HCT116 (cell line): ENCODE measurements at regions not wholly inside any gene's neighbourhood (a gene's known extent, or its start where the extent isn't known, plus 50 kb on each side); places are given as distances from the start of the nearest gene placed in this dataset.

Experiments used
- ATAC-seq: fragments of 200-7000 bp; cut with Tn5 transposase; 2 replicates; pipeline ENCODE4 v1.9.1; 2020; ENCODE audit warnings: mild to moderate bottlenecking, moderate library complexity
- BruUV-seq: library from RNA; stranded (reverse); fragments of 400-500 nt; replicated peaks from 2 replicates; lab custom pipeline; 2021; lab: Mats Ljungman, UMichigan
- CTCF ChIA-PET: fragments of 300-600 bp; sonication (Branson Sonifier 250); formaldehyde crosslinking; loops from one replicate; lab custom pipeline; 2021; ENCODE audit warnings: antibody characterized with exemption; lab: Charles Lee
- POLR2A ChIA-PET: fragments of 300-600, 350-600 bp; sonication (Branson Sonifier 250); formaldehyde crosslinking; loops from one replicate; lab custom pipeline; 2021; ENCODE audit warnings: antibody characterized with exemption; lab: Charles Lee
- RAD21 ChIA-PET, 2 experiments: fragments of 300-600 bp; sonication (Branson Sonifier 250); formaldehyde crosslinking; loops; one replicate each; lab custom pipeline; 2023; ENCODE audit warnings: low total read pairs in 2 of 2; ENCODE audit not compliant: uncharacterized antibody in 2 of 2, unreplicated experiment in 2 of 2, low non-redundant PET in 1 of 2; lab: Charles Lee
- DNase-seq: peaks from one replicate; pipeline ENCODE4 v3.0.0-alpha.2; 2010; ENCODE audit warnings: low read depth, low spot score
- H2AFZ ChIP-seq: fragments of 200-600 bp; shearing (Covaris generic), sonication (generic); 2 replicates; pipeline ENCODE4 v1.6.1; 2017; ENCODE audit warnings: low read depth, mixed run types, mixed read lengths, antibody characterized with exemption, low read length; ENCODE audit not compliant: poor library complexity, severe bottlenecking
- H3K27ac ChIP-seq: 2 replicates; pipeline ENCODE4 v1.5.1; 2012; ENCODE audit warnings: low read depth, low read length
- H3K27me3 ChIP-seq: fragments of 200-600 bp; sonication (generic); 2 replicates; pipeline ENCODE4 v1.6.1; 2016; ENCODE audit warnings: mixed run types, low read length, mixed read lengths; ENCODE audit not compliant: insufficient read depth
- H3K36me3 ChIP-seq, 2 experiments: fragments of 200-500 bp in 1 of 2; fragments of 200-600 bp in 1 of 2; sonication (Bioruptor generic) in 1 of 2; sonication (generic) in 1 of 2; 2 replicates each; pipeline versions ENCODE4 v1.5.1 to v1.6.1; 2014 to 2016; ENCODE audit warnings: low read length in 2 of 2, inconsistent platforms in 1 of 2, mixed read lengths in 1 of 2, mixed run types in 1 of 2; ENCODE audit not compliant: insufficient read depth in 2 of 2, control insufficient read depth in 1 of 2
- H3K4me1 ChIP-seq, 2 experiments: fragments of 200-600 bp in 1 of 2; sonication (generic) in 1 of 2; 2 replicates each; pipeline versions ENCODE4 v1.5.1 to v1.6.1; 2012 to 2017; ENCODE audit warnings: low read length in 2 of 2, inconsistent platforms in 1 of 2, mild to moderate bottlenecking in 1 of 2, mixed read lengths in 1 of 2, mixed run types in 1 of 2, moderate library complexity in 1 of 2; ENCODE audit not compliant: insufficient read depth in 2 of 2, control insufficient read depth in 1 of 2
- H3K4me2 ChIP-seq: fragments of 200-600 bp; sonication (generic); 2 replicates; pipeline ENCODE4 v1.6.1; 2017; ENCODE audit warnings: mixed run types, low read length, mixed read lengths
- H3K4me3 ChIP-seq, 2 experiments: fragments of 200-600 bp in 1 of 2; sonication (generic) in 1 of 2; replicated peaks in 1 of 2; 2 replicates each; pipeline ENCODE4 v1.5.1; 2011 to 2016; ENCODE audit warnings: low read length in 2 of 2, control low read depth in 1 of 2, low read depth in 1 of 2, mild to moderate bottlenecking in 1 of 2, mixed read lengths in 1 of 2, mixed run types in 1 of 2
- H3K79me2 ChIP-seq: fragments of 200-600 bp; sonication (generic); 2 replicates; pipeline ENCODE4 v1.6.1; 2017; ENCODE audit warnings: mild to moderate bottlenecking, mixed run types, low read length, moderate library complexity, mixed read lengths; ENCODE audit not compliant: insufficient read depth
- H3K9ac ChIP-seq: fragments of 200-600 bp; sonication (generic); 2 replicates; pipeline ENCODE4 v1.6.1; 2016; ENCODE audit warnings: low read length, mixed read lengths
- H3K9me2 ChIP-seq: fragments of 200-600 bp; sonication (generic), shearing (Covaris generic); 2 replicates; pipeline ENCODE4 v1.6.1; 2017; ENCODE audit warnings: mixed run types, mild to moderate bottlenecking, moderate library complexity; ENCODE audit not compliant: insufficient read depth
- H3K9me3 ChIP-seq, 2 experiments: fragments of 200-500 bp in 1 of 2; fragments of 200-600 bp in 1 of 2; sonication (Bioruptor generic) in 1 of 2; sonication (generic) in 1 of 2; 2 replicates each; pipeline ENCODE4 v1.6.1; 2014 to 2017; ENCODE audit warnings: low read length in 2 of 2, mixed read lengths in 2 of 2, inconsistent platforms in 1 of 2, low read depth in 1 of 2, mild to moderate bottlenecking in 1 of 2, mixed run types in 1 of 2, moderate library complexity in 1 of 2; ENCODE audit not compliant: control insufficient read depth in 1 of 2, insufficient read depth in 1 of 2
- H4K20me1 ChIP-seq: fragments of 200-600 bp; sonication (generic), shearing (Covaris generic); 2 replicates; pipeline ENCODE4 v1.6.1; 2017; ENCODE audit warnings: mixed run types, mild to moderate bottlenecking, moderate library complexity; ENCODE audit not compliant: insufficient read depth
- CTCF ChIP-seq, 3 experiments: fragments of 200-600 bp in 1 of 3; sonication (generic) in 1 of 3; IDR thresholded peaks in 2 of 3; conservative IDR thresholded peaks in 1 of 3; 2 replicates each; pipeline ENCODE4 v1.5.1; 2012 to 2017; ENCODE audit warnings: low read depth in 2 of 3, low read length in 2 of 3, antibody characterized with exemption in 1 of 3, borderline replicate concordance in 1 of 3, control low read depth in 1 of 3, mild to moderate bottlenecking in 1 of 3, mixed read lengths in 1 of 3, mixed run types in 1 of 3, moderate library complexity in 1 of 3; ENCODE audit not compliant: insufficient read depth in 1 of 3
- EGR1 ChIP-seq: IDR thresholded peaks from 2 replicates; pipeline ENCODE4 v1.6.1; 2012; ENCODE audit warnings: low read depth
- ELF1 ChIP-seq: IDR thresholded peaks from 2 replicates; pipeline ENCODE4 v1.6.1; 2012; ENCODE audit warnings: low read depth, borderline replicate concordance
- EZH2 ChIP-seq: fragments of 200-600 bp; sonication (generic); IDR thresholded peaks from 2 replicates; pipeline ENCODE4 v1.6.1; 2017; ENCODE audit warnings: antibody characterized with exemption, mixed run types
- EZH2phosphoT487 ChIP-seq: fragments of 200-600 bp; IDR thresholded peaks from 2 replicates; pipeline ENCODE4 v1.6.1; 2018; ENCODE audit warnings: antibody characterized with exemption, borderline replicate concordance
- JUND ChIP-seq: IDR thresholded peaks from 2 replicates; pipeline ENCODE4 v1.6.1; 2012
- MAX ChIP-seq: IDR thresholded peaks from 2 replicates; pipeline ENCODE4 v1.6.1; 2012
- POLR2AphosphoS5 ChIP-seq: IDR thresholded peaks from 2 replicates; pipeline ENCODE4 v1.6.1; 2011; ENCODE audit warnings: mild to moderate bottlenecking, low read depth, low read length, moderate library complexity
- RAD21 ChIP-seq: IDR thresholded peaks from 2 replicates; pipeline ENCODE4 v1.6.1; 2012; ENCODE audit warnings: low read depth, mild to moderate bottlenecking
- REST ChIP-seq: IDR thresholded peaks from 2 replicates; pipeline ENCODE4 v1.6.1; 2012; ENCODE audit warnings: low read depth
- TCF7L2 ChIP-seq: IDR thresholded peaks from 2 replicates; pipeline ENCODE4 v1.7.0; 2011; ENCODE audit warnings: borderline replicate concordance, inconsistent platforms; ENCODE audit not compliant: insufficient read depth, insufficient read length; ENCODE audit errors: extremely low read depth
- YY1 ChIP-seq: IDR thresholded peaks from 2 replicates; pipeline ENCODE4 v1.6.1; 2011; ENCODE audit warnings: low read length, low read depth, moderate library complexity, mild to moderate bottlenecking; ENCODE audit not compliant: insufficient replicate concordance; ENCODE audit errors: extremely low read depth
- ZFX ChIP-seq: fragments of 450-650 bp; IDR thresholded peaks from 2 replicates; pipeline ENCODE4 v1.6.1; 2017
- intact Hi-C: fragments of 100-400 bp; cut with micrococcal nuclease; formaldehyde crosslinking; loops from 2 replicates; pipeline ENCODE4 v1.10.0; 2022

- Histone ChIP-seq H3K9me2 (no peaks in the 10 kb centered on the region), H3K27ac (no peak overlapping the region), H3K4me1 (no peaks in the 10 kb centered on the region), H3K36me3 (no peaks in the 10 kb centered on the region), H3K9ac (no peak overlapping the region), H3K4me2 (no peak overlapping the region), H3K27me3 (0 out of 2 replicates have a peak, but pooled peaks cover 5% of the 10 kb centered on the region), H3K9me3 (no peaks in the 10 kb centered on the region), H3K79me2 (no peaks in the 10 kb centered on the region), H3K4me3 (no peak overlapping the region), H2AFZ (no peak overlapping the region), H4K20me1 (no peaks in the 10 kb centered on the region)
- TF ChIP-seq JUND (no peak), TCF7L2 (no peak), ZFX (no peak), CTCF (IDR thresholded peaks at IDR 0.05 in 2 of 3, conservative IDR thresholded peaks at IDR 0.05 in 1 of 3; ENCODE audit: borderline replicate concordance in 1 of 3, insufficient read depth in 1 of 3, low read depth in 2 of 3, low read length in 2 of 3) (no peak), EZH2phosphoT487 (no peak), EZH2 (no peak), ELF1 (no peak), REST (no peak), MAX (no peak), YY1 (no peak), RAD21 (no peak), POLR2AphosphoS5 (no peak), EGR1 (no peak)
- ChIA-PET POLR2A (no interaction called here), CTCF (no interaction called here), RAD21 (no interaction called here)
- no peak for DNase-seq
- no TSS peak for BruUV-seq
- intact Hi-C loops = no loop called here
- no peak for ATAC-seq
Observed at GRCh38 chr4:57324673-57325307, 214.6 kb upstream of the IGFBP7 start.
